ENCODE measurements at regions not wholly inside any gene's neighbourhood (a gene's known extent, or its start where the extent isn't known, plus 50 kb on each side); places are given as distances from the start of the nearest gene placed in this dataset.

DNA sequence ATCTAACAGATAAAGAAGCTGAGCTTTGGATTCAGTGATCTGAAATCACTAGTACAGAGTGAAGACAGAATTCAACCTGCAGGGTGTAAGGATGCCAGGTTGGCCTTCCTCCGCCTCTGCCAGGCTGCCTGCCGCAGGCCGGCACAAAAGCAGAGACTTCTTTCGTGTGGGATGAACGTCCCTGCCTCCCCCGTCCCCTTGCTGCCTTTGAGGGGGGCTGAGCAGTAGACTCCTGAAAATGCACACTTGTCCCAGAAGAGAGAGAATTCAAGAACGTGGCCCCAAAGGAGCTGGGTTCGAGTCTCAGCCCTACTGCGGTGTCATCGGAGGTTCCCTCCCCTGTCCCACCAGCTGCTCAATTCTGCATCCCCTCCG, 154.3 kb downstream of the BCL11B start:
- no peak for DNase-seq

DNA sequence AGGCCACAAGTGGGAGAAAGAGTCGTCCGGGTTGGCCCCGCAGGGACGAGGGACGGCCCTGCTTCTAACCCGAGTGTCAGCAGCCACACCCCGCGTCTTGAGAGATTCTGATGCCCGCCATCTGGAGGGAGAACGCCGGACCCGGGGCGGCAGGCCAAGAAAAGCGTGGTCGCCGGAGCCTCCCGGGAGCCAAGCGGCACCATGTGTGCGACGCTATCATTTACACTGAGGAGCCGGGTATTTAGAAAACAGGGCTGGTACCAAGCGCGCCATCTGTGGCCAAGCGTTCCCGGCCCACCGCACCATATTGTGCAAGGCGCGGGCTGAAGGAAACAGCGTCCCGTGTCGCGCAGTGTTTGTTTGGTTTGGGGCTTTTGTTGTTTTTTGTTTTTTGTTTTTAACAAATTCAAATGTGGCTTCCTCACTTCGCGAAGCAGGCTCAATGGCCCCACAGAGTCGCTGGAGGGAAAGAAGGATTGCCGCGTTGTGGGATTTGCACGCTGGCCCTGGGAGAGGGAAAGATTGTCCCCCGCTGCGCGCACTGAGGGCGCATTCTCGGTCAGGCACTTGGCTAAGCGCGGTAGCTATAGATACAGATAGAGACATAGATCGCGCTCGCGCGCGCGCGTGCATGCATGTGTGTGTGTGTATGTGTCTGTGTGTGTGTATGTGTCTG, 153.8 kb downstream of the BCL11B start:
- DNase-seq, result no peak

DNA sequence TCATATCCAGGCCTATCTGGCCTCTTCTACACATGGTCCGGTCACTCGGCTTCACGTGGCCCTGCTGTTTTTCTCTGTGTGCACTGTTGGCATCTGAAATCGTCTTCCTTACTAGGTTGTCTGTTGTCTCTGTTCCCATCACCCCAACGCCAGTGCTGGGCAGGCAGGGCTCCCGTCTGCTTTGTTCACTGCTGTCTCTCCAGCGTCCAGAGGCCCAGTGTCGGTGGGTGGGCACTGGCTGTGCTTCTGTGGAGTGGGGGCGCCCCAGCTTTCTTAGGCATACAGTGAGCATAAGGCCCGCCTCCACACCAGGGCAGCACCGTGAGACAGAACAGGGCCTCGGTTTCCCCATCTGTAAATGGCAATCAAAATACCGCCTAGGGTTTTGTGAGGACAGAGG, 153.1 kb downstream of the BCL11B start:
- DNase-seq, result no peak
